NCI-H128 (cell line): ENCODE measurements at regions not wholly inside any gene's neighbourhood (a gene's known extent, or its start where the extent isn't known, plus 50 kb on each side); places are given as distances from the start of the nearest gene placed in this dataset.

Source experiments
- DNase-seq: peaks from one replicate; lab custom pipeline; 2025; ENCODE audit not compliant: unreplicated experiment; lab: John Stamatoyannopoulos, UW

GRCh38 chr5:174282391-174282790 lies 236.9 kb downstream of the NSG2 start:
- no peak for DNase-seq

GRCh38 chr5:174283211-174284005 lies 237.9 kb downstream of the NSG2 start:
- no peak for DNase-seq

- no peak for DNase-seq
These were observed 239.4 kb downstream of the NSG2 start for GRCh38 chr5:174284873-174285272.

- DNase-seq: no peak
These were observed 242.3 kb downstream of the NSG2 start for GRCh38 chr5:174287761-174288160.

- DNase-seq: no peak
These were observed 242.9 kb downstream of the NSG2 start for GRCh38 chr5:174288439-174288838.

- DNase-seq: no peak
These were observed 245.7 kb downstream of the NSG2 start for GRCh38 chr5:174291162-174291561.

GRCh38 chr5:174292348-174292747 lies 246.8 kb downstream of the NSG2 start:
- no peak for DNase-seq

- no peak for DNase-seq
These were observed 247.5 kb downstream of the NSG2 start for GRCh38 chr5:174293006-174293405.

GRCh38 chr5:174293481-174293880 lies 248.0 kb downstream of the NSG2 start:
- DNase-seq: no peak

- DNase-seq: no peak
These were observed 249.6 kb downstream of the NSG2 start for GRCh38 chr5:174294891-174295620.

- no peak for DNase-seq
These were observed 250.4 kb downstream of the NSG2 start for GRCh38 chr5:174295702-174296436.

- DNase-seq: no peak
These were observed 254.8 kb downstream of the NSG2 start for GRCh38 chr5:174300118-174300940.

- DNase-seq: no peak
These were observed 255.6 kb downstream of the NSG2 start for GRCh38 chr5:174300941-174301761.

GRCh38 chr5:174301848-174302625 lies 256.5 kb downstream of the NSG2 start:
- DNase-seq: no peak

GRCh38 chr5:174303035-174303434 lies 257.5 kb downstream of the NSG2 start:
- no peak for DNase-seq

- no peak for DNase-seq
These were observed 258.0 kb downstream of the NSG2 start for GRCh38 chr5:174303437-174304045.

GRCh38 chr5:174305241-174305681 lies 259.8 kb downstream of the NSG2 start:
- DNase-seq: no peak

GRCh38 chr5:174306345-174307030 lies 261.0 kb downstream of the NSG2 start:
- DNase-seq: no peak
